Progenitor cell of endocrine pancreas (in vitro differentiated cells): ENCODE measurements at regions not wholly inside any gene's neighbourhood (a gene's known extent, or its start where the extent isn't known, plus 50 kb on each side); places are given as distances from the start of the nearest gene placed in this dataset.

Source experiments
- DNase-seq: peaks from one replicate; pipeline ENCODE4 v3.0.0; 2021; ENCODE audit warnings: low spot score; ENCODE audit not compliant: unreplicated experiment
- H3K27ac Mint-ChIP-seq: 2 replicates; pipeline ENCODE4 v1.8.0; 2021; ENCODE audit warnings: mild to moderate bottlenecking, moderate library complexity, mixed read lengths
- H3K27me3 Mint-ChIP-seq: 2 replicates; pipeline ENCODE4 v1.8.0; 2021; ENCODE audit warnings: mixed read lengths
- H3K36me3 Mint-ChIP-seq: 2 replicates; pipeline ENCODE4 v1.8.0; 2022; ENCODE audit warnings: mixed read lengths; ENCODE audit not compliant: insufficient read depth
- H3K4me1 Mint-ChIP-seq: 2 replicates; pipeline ENCODE4 v1.8.0; 2021; ENCODE audit warnings: low read depth, mixed read lengths
- H3K4me3 Mint-ChIP-seq: 2 replicates; pipeline ENCODE4 v1.8.0; 2021; ENCODE audit warnings: low read depth, mild to moderate bottlenecking, moderate library complexity, mixed read lengths
- H3K9me3 Mint-ChIP-seq: 2 replicates; pipeline ENCODE4 v1.8.0; 2021; ENCODE audit warnings: low read depth, mixed read lengths
- TF ChIP-seq, protein P1 (sequence below): fragments of 200-600 bp; sonication (generic); IDR thresholded peaks from one replicate; pipeline ENCODE4 v1.5.0; 2021; ENCODE audit warnings: antibody characterized with exemption, mild to moderate bottlenecking; ENCODE audit not compliant: unreplicated experiment

- Mint-ChIP-seq H3K36me3 (no peaks in the 10 kb centered on the region), H3K4me3 (no peak overlapping the region), H3K9me3 (peaks cover 11% of the 10 kb centered on the region), H3K27ac (no peak overlapping the region), H3K27me3 (peaks cover 9% of the 10 kb centered on the region), H3K4me1 (no peaks in the 10 kb centered on the region)
- TF ChIP-seq, protein P1, sequence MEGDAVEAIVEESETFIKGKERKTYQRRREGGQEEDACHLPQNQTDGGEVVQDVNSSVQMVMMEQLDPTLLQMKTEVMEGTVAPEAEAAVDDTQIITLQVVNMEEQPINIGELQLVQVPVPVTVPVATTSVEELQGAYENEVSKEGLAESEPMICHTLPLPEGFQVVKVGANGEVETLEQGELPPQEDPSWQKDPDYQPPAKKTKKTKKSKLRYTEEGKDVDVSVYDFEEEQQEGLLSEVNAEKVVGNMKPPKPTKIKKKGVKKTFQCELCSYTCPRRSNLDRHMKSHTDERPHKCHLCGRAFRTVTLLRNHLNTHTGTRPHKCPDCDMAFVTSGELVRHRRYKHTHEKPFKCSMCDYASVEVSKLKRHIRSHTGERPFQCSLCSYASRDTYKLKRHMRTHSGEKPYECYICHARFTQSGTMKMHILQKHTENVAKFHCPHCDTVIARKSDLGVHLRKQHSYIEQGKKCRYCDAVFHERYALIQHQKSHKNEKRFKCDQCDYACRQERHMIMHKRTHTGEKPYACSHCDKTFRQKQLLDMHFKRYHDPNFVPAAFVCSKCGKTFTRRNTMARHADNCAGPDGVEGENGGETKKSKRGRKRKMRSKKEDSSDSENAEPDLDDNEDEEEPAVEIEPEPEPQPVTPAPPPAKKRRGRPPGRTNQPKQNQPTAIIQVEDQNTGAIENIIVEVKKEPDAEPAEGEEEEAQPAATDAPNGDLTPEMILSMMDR: no peak
- no peak for DNase-seq
These were observed 56.5 kb upstream of the FXR1 start for GRCh38 chr3:180855956-180856355.

DNA sequence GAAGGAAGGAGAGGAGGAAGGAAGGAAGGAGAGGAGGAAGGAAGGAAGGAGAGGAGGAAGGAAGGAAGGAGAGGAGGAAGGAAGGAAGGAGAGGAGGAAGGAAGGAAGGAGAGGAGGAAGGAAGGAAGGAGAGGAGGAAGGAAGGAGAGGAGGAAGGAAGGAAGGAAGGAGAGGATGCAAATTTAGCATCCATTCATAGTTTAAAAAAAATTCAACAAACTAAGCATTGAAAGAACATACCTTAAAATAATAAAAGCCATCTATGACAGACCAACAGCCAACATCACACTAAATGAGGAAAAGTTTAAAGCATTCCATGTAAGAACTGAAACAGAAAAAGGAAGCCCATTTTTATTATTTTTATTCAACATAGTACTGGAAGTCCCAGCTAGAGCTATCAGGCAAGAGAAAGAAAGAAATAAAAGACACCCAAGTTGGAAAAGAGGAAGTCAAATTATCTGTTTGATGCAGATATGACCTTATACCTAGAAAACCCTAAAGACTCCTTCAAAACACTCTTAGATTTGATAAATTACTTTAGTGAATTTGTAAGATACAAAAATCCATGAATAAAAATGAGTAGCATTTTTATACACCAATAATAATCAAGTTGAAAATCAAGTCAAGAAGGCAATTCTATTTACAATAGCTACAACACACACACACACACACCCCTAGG is 52.2 kb upstream of the FXR1 start:
- Mint-ChIP-seq H3K4me1 (no peaks in the 10 kb centered on the region), H3K4me3 (no peak overlapping the region), H3K27ac (no peak overlapping the region), H3K27me3 (peaks cover 9% of the 10 kb centered on the region), H3K9me3 (peaks cover 11% of the 10 kb centered on the region), H3K36me3 (no peaks in the 10 kb centered on the region)
- TF ChIP-seq, protein P1: no peak
- DNase-seq: no peak
